ENCODE measurements at regions not wholly inside any gene's neighbourhood (a gene's known extent, or its start where the extent isn't known, plus 50 kb on each side); places are given as distances from the start of the nearest gene placed in this dataset.

DNA sequence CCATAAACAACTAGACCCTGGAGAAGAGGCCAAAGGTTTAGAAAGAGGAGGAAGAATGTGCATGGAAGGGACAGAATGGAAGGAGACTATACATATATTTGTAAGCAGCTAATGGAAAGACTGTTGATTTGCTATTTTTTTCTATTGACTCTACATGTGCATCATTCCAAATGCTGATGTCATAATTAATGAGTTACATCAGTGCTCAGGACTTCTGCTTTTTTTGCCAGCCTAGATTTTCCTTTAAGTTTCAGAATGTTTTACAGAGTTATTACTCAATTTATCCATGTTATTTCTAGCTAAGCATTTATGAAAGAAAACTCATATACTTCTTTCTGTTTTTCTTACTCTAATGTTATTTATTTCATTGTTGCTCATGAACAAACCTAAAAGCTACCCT lies 62.6 kb upstream of the VGLL3 start:
- intact Hi-C loops (cut with micrococcal nuclease) (no loop called here), dilution Hi-C loops (cut with HindIII; ENCODE audit: low sequenced_read_pairs, unreplicated experiment) (no loop called here), in situ Hi-C loops (cut with MboI; ENCODE audit: low sequenced_read_pairs) (no loop called here)
- Histone ChIP-seq H2BK20ac (ENCODE audit: low read depth, low read length) (no peak overlapping the region), H3K4me3 (ENCODE audit: insufficient read depth, low read depth, low read length) (no peak overlapping the region), H3K79me1 (ENCODE audit: low read depth in 1 of 2, low read length in 2 of 2) (no peaks in the 10 kb centered on the region), H3K27me3 (ENCODE audit: control insufficient read depth, insufficient read depth, low read length) (no peaks in the 10 kb centered on the region), H2AK5ac (ENCODE audit: low read depth, low read length) (no peak overlapping the region), H2AK9ac (replicated peaks; ENCODE audit: low read depth, low read length, poor library complexity) (no peak overlapping the region), H3K9ac (ENCODE audit: low read depth, low read length) (no peak overlapping the region), H2AFZ (replicated peaks; ENCODE audit: low read length, poor library complexity) (no peak overlapping the region), H3K36me3 (ENCODE audit: control insufficient read depth, insufficient read depth, low read length) (no peaks in the 10 kb centered on the region), H3K56ac (ENCODE audit: extremely low read depth, insufficient read depth, low read length) (no peak overlapping the region), H3K23ac (ENCODE audit: low read depth, low read length) (no peak overlapping the region), H3K4ac (ENCODE audit: low read depth, low read length) (no peak overlapping the region), H4K5ac (ENCODE audit: low read depth, low read length) (no peak overlapping the region), H3K27ac (ENCODE audit: insufficient read depth, low read length) (no peak overlapping the region), H4K8ac (ENCODE audit: low read depth in 2 of 2, low read length in 2 of 2) (no peak overlapping the region), H4K20me1 (ENCODE audit: insufficient read depth, low read length) (no peaks in the 10 kb centered on the region), H2BK5ac (ENCODE audit: low read depth, low read length, poor library complexity, severe bottlenecking) (no peak overlapping the region), H3K9me1 (ENCODE audit: insufficient read depth, low read length) (no peaks in the 10 kb centered on the region), H2BK120ac (ENCODE audit: low read depth, low read length) (no peak overlapping the region), H2BK15ac (ENCODE audit: low read depth, low read length) (no peak overlapping the region), H3K18ac (ENCODE audit: low read depth, low read length) (no peak overlapping the region), H3K4me1 (ENCODE audit: control insufficient read depth, insufficient read depth, low read length) (no peaks in the 10 kb centered on the region), H3K4me2 (ENCODE audit: low read depth, low read length) (no peak overlapping the region), H3K9me3 (ENCODE audit: control insufficient read depth, insufficient read depth, low read length) (no peaks in the 10 kb centered on the region), H4K91ac (ENCODE audit: insufficient read depth, low read depth, low read length) (no peak overlapping the region), H3K14ac (replicated peaks; ENCODE audit: low read depth, low read length) (no peak overlapping the region)
- BruUV-seq (replicated peaks): no TSS peak
- ATAC-seq (ENCODE audit: low read depth) (no peak), DNase-seq (no peak)
- ChIA-PET CTCF (interaction anchor here (0.6 kb wide), 1 partner anchor 15 kb away, joined by 3 read pairs; no protein-coding TSS in a partner anchor), POLR2A (ENCODE audit: unreplicated experiment) (no interaction called here)
- no peak for TF ChIP-seq MXI1 (IDR thresholded peaks at IDR 0.05; ENCODE audit: borderline replicate concordance, low read depth, low read length)
- no peak for TF ChIP-seq MAFK (IDR thresholded peaks at IDR 0.05; ENCODE audit: low read depth, low read length)
- TF ChIP-seq BHLHE40 (IDR thresholded peaks at IDR 0.05; ENCODE audit: low read depth, low read length): no peak
- no peak for TF ChIP-seq RCOR1 (IDR thresholded peaks at IDR 0.05; ENCODE audit: insufficient replicate concordance, low read length)
- TF ChIP-seq SMC3 (IDR thresholded peaks at IDR 0.05; ENCODE audit: low read depth, low read length): no peak
- TF ChIP-seq POLR2A (IDR thresholded peaks at IDR 0.05; ENCODE audit: low read depth, low read length): no peak
- TF ChIP-seq MAZ (IDR thresholded peaks at IDR 0.05; ENCODE audit: borderline replicate concordance, low read depth, low read length): no peak
- no peak for TF ChIP-seq RFX5 (IDR thresholded peaks at IDR 0.05; ENCODE audit: low read depth, low read length)
- TF ChIP-seq, protein P1, sequence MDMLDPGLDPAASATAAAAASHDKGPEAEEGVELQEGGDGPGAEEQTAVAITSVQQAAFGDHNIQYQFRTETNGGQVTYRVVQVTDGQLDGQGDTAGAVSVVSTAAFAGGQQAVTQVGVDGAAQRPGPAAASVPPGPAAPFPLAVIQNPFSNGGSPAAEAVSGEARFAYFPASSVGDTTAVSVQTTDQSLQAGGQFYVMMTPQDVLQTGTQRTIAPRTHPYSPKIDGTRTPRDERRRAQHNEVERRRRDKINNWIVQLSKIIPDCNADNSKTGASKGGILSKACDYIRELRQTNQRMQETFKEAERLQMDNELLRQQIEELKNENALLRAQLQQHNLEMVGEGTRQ (IDR thresholded peaks at IDR 0.05; ENCODE audit: low read depth, low read length): no peak
- TF ChIP-seq, protein P2, sequence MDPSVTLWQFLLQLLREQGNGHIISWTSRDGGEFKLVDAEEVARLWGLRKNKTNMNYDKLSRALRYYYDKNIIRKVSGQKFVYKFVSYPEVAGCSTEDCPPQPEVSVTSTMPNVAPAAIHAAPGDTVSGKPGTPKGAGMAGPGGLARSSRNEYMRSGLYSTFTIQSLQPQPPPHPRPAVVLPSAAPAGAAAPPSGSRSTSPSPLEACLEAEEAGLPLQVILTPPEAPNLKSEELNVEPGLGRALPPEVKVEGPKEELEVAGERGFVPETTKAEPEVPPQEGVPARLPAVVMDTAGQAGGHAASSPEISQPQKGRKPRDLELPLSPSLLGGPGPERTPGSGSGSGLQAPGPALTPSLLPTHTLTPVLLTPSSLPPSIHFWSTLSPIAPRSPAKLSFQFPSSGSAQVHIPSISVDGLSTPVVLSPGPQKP (IDR thresholded peaks at IDR 0.05; ENCODE audit: borderline replicate concordance, low read depth, low read length): no peak
- no peak for TF ChIP-seq CEBPB (IDR thresholded peaks at IDR 0.05; ENCODE audit: low read depth, low read length)
- TF ChIP-seq, protein P3, sequence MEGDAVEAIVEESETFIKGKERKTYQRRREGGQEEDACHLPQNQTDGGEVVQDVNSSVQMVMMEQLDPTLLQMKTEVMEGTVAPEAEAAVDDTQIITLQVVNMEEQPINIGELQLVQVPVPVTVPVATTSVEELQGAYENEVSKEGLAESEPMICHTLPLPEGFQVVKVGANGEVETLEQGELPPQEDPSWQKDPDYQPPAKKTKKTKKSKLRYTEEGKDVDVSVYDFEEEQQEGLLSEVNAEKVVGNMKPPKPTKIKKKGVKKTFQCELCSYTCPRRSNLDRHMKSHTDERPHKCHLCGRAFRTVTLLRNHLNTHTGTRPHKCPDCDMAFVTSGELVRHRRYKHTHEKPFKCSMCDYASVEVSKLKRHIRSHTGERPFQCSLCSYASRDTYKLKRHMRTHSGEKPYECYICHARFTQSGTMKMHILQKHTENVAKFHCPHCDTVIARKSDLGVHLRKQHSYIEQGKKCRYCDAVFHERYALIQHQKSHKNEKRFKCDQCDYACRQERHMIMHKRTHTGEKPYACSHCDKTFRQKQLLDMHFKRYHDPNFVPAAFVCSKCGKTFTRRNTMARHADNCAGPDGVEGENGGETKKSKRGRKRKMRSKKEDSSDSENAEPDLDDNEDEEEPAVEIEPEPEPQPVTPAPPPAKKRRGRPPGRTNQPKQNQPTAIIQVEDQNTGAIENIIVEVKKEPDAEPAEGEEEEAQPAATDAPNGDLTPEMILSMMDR (conservative IDR thresholded peaks at IDR 0.05; ENCODE audit: low read depth, low read length): no peak
- no peak for TF ChIP-seq NFE2L2 (IDR thresholded peaks at IDR 0.05; ENCODE audit: low read depth, low read length)
- no peak for TF ChIP-seq FOS (IDR thresholded peaks at IDR 0.05; ENCODE audit: low read depth, low read length)
- no peak for TF ChIP-seq CHD1 (IDR thresholded peaks at IDR 0.05; ENCODE audit: low read depth, low read length)
